K562 (cell line): ENCODE measurements at regions not wholly inside any gene's neighbourhood (a gene's known extent, or its start where the extent isn't known, plus 50 kb on each side); places are given as distances from the start of the nearest gene placed in this dataset.

Source experiments
- CTCF ChIP-seq, 3 experiments: IDR thresholded peaks in 2 of 3; conservative IDR thresholded peaks in 1 of 3; 2 replicates each; pipeline ENCODE4 v1.5.1; 2011 to 2012; ENCODE audit warnings: low read length in 3 of 3, mild to moderate bottlenecking in 3 of 3, control low read depth in 2 of 3, improper control_type of control experiment in 1 of 3, inconsistent platforms in 1 of 3, low read depth in 1 of 3, mixed read lengths in 1 of 3, moderate library complexity in 1 of 3; ENCODE audit not compliant: insufficient read depth in 2 of 3
- FOXK2 ChIP-seq, 2 experiments: fragments of 450-650 bp; IDR thresholded peaks in 1 of 2; conservative IDR thresholded peaks in 1 of 2; 2 replicates each; pipeline ENCODE4 v1.6.1; 2016; ENCODE audit warnings: low read depth in 2 of 2, mild to moderate bottlenecking in 1 of 2
- ZNF507 ChIP-seq: conservative IDR thresholded peaks from 2 replicates; pipeline ENCODE4 v1.6.1; 2017; ENCODE audit warnings: missing genetic modification characterization, missing compliant biosample characterization

GRCh38 chr5:61666064-61666621 lies 334.1 kb downstream of the ZSWIM6 start:
- TF ChIP-seq ZNF507 (tag) (no peak), CTCF (IDR thresholded peaks at IDR 0.05 in 2 of 3, conservative IDR thresholded peaks at IDR 0.05 in 1 of 3; ENCODE audit: insufficient read depth in 2 of 3, low read depth in 1 of 3, low read length in 3 of 3) (no peak), FOXK2 (conservative IDR thresholded peaks at IDR 0.05 in 1 of 2, IDR thresholded peaks at IDR 0.05 in 1 of 2; ENCODE audit: low read depth in 2 of 2) (no peak)
